HL-60 (cell line): ENCODE measurements at regions not wholly inside any gene's neighbourhood (a gene's known extent, or its start where the extent isn't known, plus 50 kb on each side); places are given as distances from the start of the nearest gene placed in this dataset.

Source experiments
- CTCF ChIP-seq: IDR thresholded peaks from one replicate; pipeline ENCODE4 v1.5.1; 2011; ENCODE audit warnings: low read length, control low read depth, inconsistent platforms; ENCODE audit not compliant: insufficient read depth
- POLR2AphosphoS5 ChIP-seq: IDR thresholded peaks from 2 replicates; pipeline ENCODE4 v1.6.1; 2012; ENCODE audit warnings: low read depth
- SPI1 ChIP-seq: IDR thresholded peaks from 2 replicates; pipeline ENCODE4 v1.6.1; 2012; ENCODE audit warnings: low read depth, mild to moderate bottlenecking, borderline replicate concordance
- TF ChIP-seq, protein P1 (sequence below): IDR thresholded peaks from 2 replicates; pipeline ENCODE4 v1.6.1; 2012; ENCODE audit warnings: low read depth; ENCODE audit not compliant: insufficient replicate concordance

GRCh38 chr3:46107682-46108081 is 80.4 kb upstream of the XCR1 start:
- no peak for TF ChIP-seq POLR2AphosphoS5
- no peak for TF ChIP-seq CTCF
- no peak for TF ChIP-seq SPI1
- TF ChIP-seq, protein P1, sequence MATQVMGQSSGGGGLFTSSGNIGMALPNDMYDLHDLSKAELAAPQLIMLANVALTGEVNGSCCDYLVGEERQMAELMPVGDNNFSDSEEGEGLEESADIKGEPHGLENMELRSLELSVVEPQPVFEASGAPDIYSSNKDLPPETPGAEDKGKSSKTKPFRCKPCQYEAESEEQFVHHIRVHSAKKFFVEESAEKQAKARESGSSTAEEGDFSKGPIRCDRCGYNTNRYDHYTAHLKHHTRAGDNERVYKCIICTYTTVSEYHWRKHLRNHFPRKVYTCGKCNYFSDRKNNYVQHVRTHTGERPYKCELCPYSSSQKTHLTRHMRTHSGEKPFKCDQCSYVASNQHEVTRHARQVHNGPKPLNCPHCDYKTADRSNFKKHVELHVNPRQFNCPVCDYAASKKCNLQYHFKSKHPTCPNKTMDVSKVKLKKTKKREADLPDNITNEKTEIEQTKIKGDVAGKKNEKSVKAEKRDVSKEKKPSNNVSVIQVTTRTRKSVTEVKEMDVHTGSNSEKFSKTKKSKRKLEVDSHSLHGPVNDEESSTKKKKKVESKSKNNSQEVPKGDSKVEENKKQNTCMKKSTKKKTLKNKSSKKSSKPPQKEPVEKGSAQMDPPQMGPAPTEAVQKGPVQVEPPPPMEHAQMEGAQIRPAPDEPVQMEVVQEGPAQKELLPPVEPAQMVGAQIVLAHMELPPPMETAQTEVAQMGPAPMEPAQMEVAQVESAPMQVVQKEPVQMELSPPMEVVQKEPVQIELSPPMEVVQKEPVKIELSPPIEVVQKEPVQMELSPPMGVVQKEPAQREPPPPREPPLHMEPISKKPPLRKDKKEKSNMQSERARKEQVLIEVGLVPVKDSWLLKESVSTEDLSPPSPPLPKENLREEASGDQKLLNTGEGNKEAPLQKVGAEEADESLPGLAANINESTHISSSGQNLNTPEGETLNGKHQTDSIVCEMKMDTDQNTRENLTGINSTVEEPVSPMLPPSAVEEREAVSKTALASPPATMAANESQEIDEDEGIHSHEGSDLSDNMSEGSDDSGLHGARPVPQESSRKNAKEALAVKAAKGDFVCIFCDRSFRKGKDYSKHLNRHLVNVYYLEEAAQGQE: no peak
